GM18519 (cell line): ENCODE measurements at regions not wholly inside any gene's neighbourhood (a gene's known extent, or its start where the extent isn't known, plus 50 kb on each side); places are given as distances from the start of the nearest gene placed in this dataset.
"Not testable (repeated sequence)": the region's sequence is repeated elsewhere in the genome, so short reads cannot be mapped to it uniquely, and the experiment has no call there.

Experiments
- ATAC-seq: cut with Tn5 transposase; IDR thresholded peaks from one replicate; pipeline ENCODE4 v1.9.1; 2021; ENCODE audit warnings: mild to moderate bottlenecking, moderate library complexity; ENCODE audit not compliant: unreplicated experiment, low FRiP score

GRCh38 chr4:79748835-79749234 lies 324.2 kb downstream of the ANTXR2 start:
- ATAC-seq, result no peak

GRCh38 chr4:79747252-79747651 lies 325.8 kb downstream of the ANTXR2 start:
- no peak for ATAC-seq

- ATAC-seq, result no peak
These were observed 330.0 kb downstream of the ANTXR2 start for GRCh38 chr4:79743014-79743413.

DNA sequence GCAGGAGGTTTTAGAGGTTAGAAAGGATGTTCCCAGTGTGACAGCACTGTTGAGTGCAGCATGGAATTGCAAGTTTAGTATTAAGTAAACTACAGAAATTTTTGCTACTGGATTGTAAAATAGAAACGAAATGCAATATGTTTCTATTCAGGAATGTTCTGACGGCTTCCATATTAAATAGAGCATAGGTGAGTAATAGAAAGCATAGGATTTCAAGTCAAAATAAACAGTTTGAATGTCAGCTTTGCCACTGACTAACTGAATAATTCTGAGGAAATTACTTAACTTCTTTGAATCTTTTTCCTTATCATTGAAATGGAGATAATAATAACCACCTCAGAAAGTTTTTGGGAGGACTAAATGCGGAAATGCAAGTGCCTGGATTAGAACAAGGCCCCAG lies 331.9 kb upstream of the GK2 start:
- no peak for ATAC-seq

DNA sequence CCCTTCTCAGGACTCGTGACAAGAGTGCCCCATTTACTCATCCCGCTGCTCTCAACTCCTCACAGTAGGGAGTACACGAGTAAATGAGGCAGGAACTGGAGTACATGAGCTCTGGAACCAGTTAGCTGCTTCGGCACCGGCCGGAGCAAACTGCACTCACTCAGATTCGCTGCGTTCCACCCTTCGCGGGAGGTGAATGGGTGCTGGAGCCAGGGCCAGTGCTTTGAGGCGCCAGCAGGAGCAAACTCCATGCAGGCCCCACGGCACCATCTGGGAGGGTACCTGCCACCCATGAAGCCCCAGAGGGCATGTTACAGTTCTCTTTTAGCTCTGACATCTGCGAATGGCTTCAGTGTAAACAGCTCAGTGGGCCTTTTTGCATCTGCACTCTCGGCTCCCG lies 315.5 kb upstream of the GK2 start:
- ATAC-seq, result no peak

DNA sequence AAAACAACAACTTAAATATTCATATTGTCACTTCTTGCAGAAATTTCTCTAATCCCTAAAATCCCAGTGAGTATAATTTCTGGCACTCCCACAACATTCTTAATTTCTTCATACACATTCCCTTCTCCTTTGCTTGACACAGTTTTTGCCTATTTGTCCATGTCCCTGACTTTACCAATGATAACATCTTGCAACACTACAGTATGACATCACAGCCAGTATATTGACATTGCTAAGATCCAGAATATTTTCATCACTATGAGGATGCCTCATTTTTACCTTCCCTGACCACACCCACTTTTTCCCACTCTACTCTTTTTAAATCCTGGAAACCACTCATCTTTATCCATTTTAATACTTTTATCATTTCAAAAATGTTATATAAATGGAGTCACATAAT lies 292.3 kb upstream of the GK2 start:
- no peak for ATAC-seq

DNA sequence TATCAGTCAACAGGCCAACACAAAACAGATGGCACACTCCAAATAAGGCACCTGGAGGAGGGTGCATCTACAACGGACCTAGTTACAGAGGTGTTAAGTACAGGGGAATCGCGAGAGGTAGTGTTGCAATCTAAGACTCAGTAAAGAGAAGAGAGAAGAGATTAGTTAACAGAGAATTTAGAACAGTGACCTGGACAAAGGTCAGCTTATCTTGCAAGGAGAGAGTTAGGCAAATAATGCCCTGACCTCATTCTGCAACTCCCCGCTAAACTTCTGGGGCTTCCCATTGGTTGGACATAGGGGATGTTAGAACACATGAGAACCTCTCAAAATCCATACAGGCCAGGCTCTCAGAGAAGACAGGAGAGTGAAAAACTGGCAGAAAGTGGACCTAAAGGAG lies 289.4 kb upstream of the GK2 start:
- no peak for ATAC-seq

DNA sequence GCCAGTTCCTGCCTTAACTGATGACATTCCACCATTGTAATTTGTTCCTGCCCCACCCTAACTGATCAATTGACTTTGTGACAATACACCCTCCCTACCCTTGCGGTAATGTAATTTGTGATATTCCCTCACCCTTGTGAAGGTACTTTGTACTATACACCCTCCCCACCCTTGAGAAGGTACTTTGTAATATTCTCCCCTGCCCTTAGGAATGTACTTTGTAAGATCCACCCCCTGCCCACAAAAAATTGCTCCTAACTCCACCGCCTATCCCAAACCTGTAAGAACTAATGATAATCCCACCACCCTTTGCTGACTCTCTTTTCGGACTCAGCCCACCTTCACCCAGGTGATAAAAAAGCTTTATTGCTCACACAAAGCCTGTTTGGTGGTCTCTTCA lies 288.5 kb upstream of the GK2 start:
- not testable (repeated sequence) for ATAC-seq

DNA sequence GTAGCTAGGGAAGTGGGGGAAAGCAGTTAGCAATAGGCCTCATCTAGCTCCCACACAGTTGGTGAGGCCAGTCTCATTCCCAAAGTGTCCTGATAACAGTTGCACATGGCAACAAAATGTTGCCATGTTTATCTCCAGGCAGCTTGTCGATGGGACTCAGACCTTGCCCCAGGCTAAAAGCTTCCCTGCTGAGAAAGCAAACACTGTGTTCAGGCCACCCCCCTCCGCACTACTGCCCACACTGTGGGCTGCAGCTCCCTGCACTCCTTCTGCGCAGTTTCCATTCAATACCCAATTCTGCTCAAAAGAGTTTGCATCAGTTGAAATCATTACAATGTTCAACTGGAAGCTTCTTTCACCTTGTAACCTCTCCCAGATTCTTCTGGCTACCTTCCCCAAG lies 287.8 kb upstream of the GK2 start:
- ATAC-seq, result no peak

- ATAC-seq, result no peak
These were observed 281.7 kb upstream of the GK2 start for GRCh38 chr4:79689740-79690139.

- ATAC-seq, result no peak
These were observed 280.7 kb upstream of the GK2 start for GRCh38 chr4:79688691-79689090.

GRCh38 chr4:79687006-79687405 lies 279.0 kb upstream of the GK2 start:
- no peak for ATAC-seq

DNA sequence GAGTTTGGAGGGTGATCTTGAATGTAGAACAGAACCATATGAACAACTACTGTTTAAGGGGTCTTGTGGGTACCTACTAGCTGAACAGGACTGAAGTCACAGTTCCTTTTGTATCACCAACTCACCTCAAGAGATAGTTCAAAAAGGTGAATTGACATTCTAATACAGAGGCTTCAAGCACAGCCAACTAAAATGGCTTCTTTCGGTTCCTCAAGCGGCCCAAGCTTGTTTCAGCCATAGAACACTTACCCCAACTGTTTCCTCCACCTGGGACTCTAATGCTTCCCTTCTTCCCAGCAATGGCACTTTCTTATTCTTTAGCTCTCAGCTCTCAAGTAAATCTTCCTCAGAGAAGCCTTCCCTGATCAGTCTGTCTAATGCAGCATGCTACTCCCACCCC lies 277.5 kb upstream of the GK2 start:
- ATAC-seq, result no peak

DNA sequence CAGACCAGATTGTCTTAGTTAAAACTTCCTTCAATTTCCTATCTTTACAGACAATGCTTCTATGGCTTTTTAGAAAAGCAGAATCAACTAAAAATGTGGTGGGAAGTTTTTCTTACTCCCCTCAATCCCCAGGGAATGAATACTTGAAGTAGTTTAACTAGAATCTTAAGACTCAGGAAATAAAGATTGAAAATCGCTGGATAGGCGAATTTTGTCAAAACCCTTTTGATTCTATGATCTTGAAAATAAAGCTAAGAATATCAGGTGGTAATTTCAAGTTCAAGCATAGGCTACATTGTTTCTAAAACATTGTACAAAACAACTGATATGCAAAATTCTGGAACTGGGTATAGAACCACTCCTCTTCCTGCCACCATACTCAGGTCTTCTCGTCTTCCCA lies 276.5 kb upstream of the GK2 start:
- no peak for ATAC-seq

DNA sequence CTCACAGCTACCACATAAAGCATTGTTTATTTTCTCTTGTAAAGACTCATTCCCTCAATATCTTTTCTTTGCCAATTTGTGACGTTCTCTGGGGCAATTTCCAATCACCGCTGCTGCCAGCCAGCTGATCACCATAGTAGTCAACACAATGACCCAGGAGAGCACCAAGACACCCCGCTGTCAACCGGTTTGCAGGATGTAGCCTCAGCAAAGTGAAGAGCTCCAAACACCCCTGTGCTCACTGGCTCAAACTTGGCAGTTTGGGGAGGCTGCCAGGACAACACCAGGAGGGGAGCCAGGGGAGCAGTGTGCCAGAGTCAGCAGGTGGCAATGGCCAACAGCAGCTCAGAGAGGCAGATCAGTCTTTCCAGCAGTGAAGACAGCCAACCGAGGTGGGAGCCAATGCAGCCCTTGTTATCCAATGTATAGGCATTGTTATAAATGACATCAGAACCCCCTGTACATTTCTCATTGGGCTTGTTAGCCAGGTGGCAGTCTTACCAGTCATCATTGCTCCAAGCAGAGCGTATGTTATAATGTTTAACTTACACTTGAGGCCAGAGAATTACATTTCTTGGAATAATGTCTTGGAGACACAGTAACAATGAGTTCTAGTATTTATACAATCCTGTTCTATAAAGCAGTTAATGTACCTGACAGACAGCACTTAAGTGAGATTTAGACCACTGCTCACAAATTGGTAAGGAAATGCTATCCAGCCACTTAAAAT lies 274.9 kb upstream of the GK2 start:
- ATAC-seq, result no peak

GRCh38 chr4:79682161-79682560 lies 274.1 kb upstream of the GK2 start:
- ATAC-seq, result no peak

GRCh38 chr4:79679859-79680258 lies 271.8 kb upstream of the GK2 start:
- ATAC-seq, result no peak

DNA sequence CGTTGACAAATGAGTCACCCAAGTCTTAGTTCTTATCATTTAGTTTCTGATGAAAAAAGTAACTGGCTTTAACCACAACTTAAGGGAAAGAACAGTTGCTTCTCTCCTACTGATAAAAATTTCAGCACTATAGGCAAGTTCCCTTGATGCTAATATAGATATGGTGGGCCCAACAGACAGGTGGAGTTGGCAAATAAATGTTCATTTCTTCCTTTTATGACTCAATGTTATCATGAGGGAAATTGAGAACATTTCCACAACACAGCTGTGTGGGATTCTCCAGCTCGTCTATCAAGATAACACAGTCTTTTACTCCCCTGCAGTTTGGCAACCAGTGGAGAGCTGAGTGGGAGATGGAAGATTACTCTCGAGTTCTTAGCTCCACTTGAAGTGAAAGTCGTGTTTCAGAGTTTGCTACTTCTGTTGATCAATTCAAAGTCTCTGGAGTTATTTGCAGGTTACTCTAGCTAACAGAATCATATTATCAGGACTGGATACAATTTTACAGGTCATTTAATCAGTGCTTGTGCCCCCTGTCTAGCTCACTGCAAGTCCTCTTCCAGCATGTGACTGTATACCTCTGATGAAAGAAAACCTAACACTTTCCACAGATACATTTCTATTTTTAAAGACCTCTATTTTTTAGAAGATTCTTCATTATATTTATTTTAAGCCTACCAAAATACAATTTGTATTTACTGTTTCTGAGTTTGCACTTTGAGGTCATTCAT lies 270.6 kb upstream of the GK2 start:
- ATAC-seq, result no peak

- ATAC-seq, result no peak
These were observed 268.7 kb upstream of the GK2 start for GRCh38 chr4:79676705-79677104.

- not testable (repeated sequence) for ATAC-seq
These were observed 266.9 kb upstream of the GK2 start for GRCh38 chr4:79674906-79675305.

DNA sequence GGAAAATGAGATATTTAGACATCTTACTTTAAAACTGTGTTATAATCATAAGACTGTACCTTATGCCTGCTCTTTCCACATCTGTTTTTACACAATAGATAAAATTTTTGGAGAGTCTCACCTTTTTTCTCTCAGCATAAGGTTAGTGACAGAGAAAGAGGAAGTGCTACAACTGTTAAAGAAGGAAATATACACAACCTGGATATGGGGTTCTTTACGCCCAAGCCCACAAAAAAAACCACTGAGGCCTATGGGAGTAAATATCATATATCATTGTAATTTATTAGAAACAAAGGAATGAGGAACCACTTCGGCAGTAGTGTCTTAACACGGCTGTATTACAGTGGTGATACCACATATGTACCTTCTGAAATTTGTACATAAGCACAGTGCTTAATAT lies 265.9 kb upstream of the GK2 start:
- ATAC-seq, result no peak

- no peak for ATAC-seq
These were observed 265.3 kb upstream of the GK2 start for GRCh38 chr4:79673377-79673776.
